K562 (cell line): ENCODE measurements at regions not wholly inside any gene's neighbourhood (a gene's known extent, or its start where the extent isn't known, plus 50 kb on each side); places are given as distances from the start of the nearest gene placed in this dataset.
A peak's percentile ranks its signal among the peaks of the same experiment; 100 is the strongest.

Experiments used
- JUND ChIP-seq, 2 experiments: IDR thresholded peaks; 2 replicates in 1 of 2; 3 replicates in 1 of 2; pipeline ENCODE4 v1.6.1; 2011; ENCODE audit warnings: borderline replicate concordance in 2 of 2, low read depth in 2 of 2, low read length in 2 of 2, improper control_type of control experiment in 1 of 2, missing biosample characterization in 1 of 2, missing genetic modification characterization in 1 of 2, missing genetic modification reagents in 1 of 2
- NONO ChIP-seq, 2 experiments: fragments of 200-400 bp in 1 of 2; fragments of 450-650 bp in 1 of 2; formaldehyde crosslinking in 1 of 2; IDR thresholded peaks; 2 replicates each; pipeline ENCODE4 v1.6.1; 2017; ENCODE audit warnings: low read depth in 2 of 2, mild to moderate bottlenecking in 2 of 2, moderate library complexity in 2 of 2, low read length in 1 of 2
- RFX5 ChIP-seq: IDR thresholded peaks from 2 replicates; pipeline ENCODE4 v1.6.1; 2011; ENCODE audit warnings: low read depth, mild to moderate bottlenecking, improper control_type of control experiment, low read length
- SRSF7 ChIP-seq: fragments of 200-400 bp; formaldehyde crosslinking; optimal IDR thresholded peaks from 2 replicates; pipeline ENCODE3; 2017; ENCODE audit warnings: mild to moderate bottlenecking, low read depth, low read length
- STAT5B ChIP-seq: fragments of 250-450 bp; sonication (Bioruptor Pico); IDR thresholded peaks from 2 replicates; pipeline ENCODE4 v1.8.0; 2021; ENCODE audit warnings: mild to moderate bottlenecking, inconsistent platforms
- ZNF316 ChIP-seq: fragments of 450-650 bp; IDR thresholded peaks from 2 replicates; pipeline ENCODE4 v1.6.1; 2016
- ZNF589 ChIP-seq: fragments of 200-800 bp; sonication (Bioruptor generic); IDR thresholded peaks from 2 replicates; pipeline ENCODE4 v1.6.1; 2016; ENCODE audit warnings: low read depth, missing genetic modification characterization, missing compliant biosample characterization
- ZZZ3 ChIP-seq: fragments of 450-650 bp; IDR thresholded peaks from 2 replicates; pipeline ENCODE4 v1.6.1; 2016; ENCODE audit warnings: antibody characterized with exemption, mild to moderate bottlenecking, moderate library complexity
- TF ChIP-seq, protein P1 (sequence below): sonication (generic); formaldehyde crosslinking; IDR thresholded peaks from 2 replicates; pipeline ENCODE4 v1.8.1; 2023; ENCODE audit warnings: mild to moderate bottlenecking, missing genetic modification reagents, moderate library complexity
- TF ChIP-seq, protein P2 (sequence below): fragments of 450-650 bp; IDR thresholded peaks from 2 replicates; pipeline ENCODE4 v1.6.1; 2017; ENCODE audit warnings: antibody characterized with exemption, mild to moderate bottlenecking
- TF ChIP-seq, protein P3 (sequence below): fragments of 250-450 bp; sonication (Bioruptor Pico); IDR thresholded peaks from 2 replicates; pipeline ENCODE4 v1.5.0; 2021; ENCODE audit warnings: mild to moderate bottlenecking, moderate library complexity
- TF ChIP-seq, protein P4 (sequence below): sonication (generic); formaldehyde crosslinking; IDR thresholded peaks from 2 replicates; pipeline ENCODE4 v1.4.0; 2020; ENCODE audit warnings: mild to moderate bottlenecking, missing genetic modification reagents
- TF ChIP-seq, protein P5 (sequence below): conservative IDR thresholded peaks from 2 replicates; pipeline ENCODE4 v1.6.1; 2011; ENCODE audit warnings: low read depth, mild to moderate bottlenecking, low read length; ENCODE audit not compliant: control insufficient read depth

DNA sequence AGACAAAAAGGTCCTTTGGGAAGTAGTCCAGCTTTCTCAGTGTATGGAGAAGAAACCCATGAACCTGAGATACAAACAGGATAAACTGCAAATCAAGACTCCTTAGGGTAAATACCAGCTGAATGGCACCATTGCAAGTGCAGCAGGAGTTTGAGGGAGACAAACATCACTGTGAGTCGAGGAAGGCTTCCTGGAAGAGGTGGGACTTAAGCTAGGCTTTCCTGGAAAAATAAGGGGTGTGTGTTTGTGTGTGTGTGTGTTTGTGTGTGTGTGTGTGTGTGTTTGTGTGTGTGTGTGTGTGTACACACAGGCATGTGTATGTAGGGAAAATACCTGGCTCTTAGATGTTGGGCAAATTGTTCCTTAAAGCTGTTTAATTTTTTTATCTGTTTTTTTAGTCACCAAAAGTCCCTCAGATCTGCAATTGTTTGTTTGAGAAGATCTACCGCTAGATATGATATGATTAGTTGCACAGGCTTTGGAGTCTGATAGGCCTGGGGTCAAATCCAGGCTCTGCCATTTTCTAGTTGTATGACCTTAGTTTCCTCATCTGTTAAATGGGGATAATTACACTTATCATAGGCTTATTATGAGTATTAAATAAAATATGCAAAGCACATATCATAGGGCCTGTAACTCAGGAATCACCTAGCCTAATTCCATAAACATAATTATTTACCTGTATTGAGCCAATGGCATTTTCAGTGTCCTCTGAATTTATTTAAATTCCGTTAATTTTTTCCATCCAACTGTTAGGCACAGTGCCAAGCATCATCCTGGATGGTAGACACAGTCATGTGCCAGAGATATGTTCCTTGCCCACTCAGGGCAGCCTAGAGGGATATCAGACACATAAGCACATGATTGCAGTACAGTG, 85.6 kb upstream of the EED start (continued):
- TF ChIP-seq JUND (IDR thresholded peaks at IDR 0.05; ENCODE audit: borderline replicate concordance, low read depth, low read length) (0 out of 2 replicates have a peak, but pooled peaks have one; percentile 31), JUND (tag; IDR thresholded peaks at IDR 0.05; ENCODE audit: borderline replicate concordance, low read depth, low read length) (peak; percentile 60; the same call in 1 of the 3 replicates), SRSF7 (no peak), ZZZ3 (no peak), RFX5 (no peak), ZNF589 (CRISPR knock-in tag) (no peak), STAT5B (CRISPR knock-in tag) (no peak), NONO (IDR thresholded peaks at IDR 0.05; ENCODE audit: low read depth in 2 of 2, low read length in 1 of 2) (no peak), ZNF316 (no peak)
- TF ChIP-seq, protein P1, sequence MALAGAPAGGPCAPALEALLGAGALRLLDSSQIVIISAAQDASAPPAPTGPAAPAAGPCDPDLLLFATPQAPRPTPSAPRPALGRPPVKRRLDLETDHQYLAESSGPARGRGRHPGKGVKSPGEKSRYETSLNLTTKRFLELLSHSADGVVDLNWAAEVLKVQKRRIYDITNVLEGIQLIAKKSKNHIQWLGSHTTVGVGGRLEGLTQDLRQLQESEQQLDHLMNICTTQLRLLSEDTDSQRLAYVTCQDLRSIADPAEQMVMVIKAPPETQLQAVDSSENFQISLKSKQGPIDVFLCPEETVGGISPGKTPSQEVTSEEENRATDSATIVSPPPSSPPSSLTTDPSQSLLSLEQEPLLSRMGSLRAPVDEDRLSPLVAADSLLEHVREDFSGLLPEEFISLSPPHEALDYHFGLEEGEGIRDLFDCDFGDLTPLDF (CRISPR knock-in tag): no peak
- TF ChIP-seq, protein P2, sequence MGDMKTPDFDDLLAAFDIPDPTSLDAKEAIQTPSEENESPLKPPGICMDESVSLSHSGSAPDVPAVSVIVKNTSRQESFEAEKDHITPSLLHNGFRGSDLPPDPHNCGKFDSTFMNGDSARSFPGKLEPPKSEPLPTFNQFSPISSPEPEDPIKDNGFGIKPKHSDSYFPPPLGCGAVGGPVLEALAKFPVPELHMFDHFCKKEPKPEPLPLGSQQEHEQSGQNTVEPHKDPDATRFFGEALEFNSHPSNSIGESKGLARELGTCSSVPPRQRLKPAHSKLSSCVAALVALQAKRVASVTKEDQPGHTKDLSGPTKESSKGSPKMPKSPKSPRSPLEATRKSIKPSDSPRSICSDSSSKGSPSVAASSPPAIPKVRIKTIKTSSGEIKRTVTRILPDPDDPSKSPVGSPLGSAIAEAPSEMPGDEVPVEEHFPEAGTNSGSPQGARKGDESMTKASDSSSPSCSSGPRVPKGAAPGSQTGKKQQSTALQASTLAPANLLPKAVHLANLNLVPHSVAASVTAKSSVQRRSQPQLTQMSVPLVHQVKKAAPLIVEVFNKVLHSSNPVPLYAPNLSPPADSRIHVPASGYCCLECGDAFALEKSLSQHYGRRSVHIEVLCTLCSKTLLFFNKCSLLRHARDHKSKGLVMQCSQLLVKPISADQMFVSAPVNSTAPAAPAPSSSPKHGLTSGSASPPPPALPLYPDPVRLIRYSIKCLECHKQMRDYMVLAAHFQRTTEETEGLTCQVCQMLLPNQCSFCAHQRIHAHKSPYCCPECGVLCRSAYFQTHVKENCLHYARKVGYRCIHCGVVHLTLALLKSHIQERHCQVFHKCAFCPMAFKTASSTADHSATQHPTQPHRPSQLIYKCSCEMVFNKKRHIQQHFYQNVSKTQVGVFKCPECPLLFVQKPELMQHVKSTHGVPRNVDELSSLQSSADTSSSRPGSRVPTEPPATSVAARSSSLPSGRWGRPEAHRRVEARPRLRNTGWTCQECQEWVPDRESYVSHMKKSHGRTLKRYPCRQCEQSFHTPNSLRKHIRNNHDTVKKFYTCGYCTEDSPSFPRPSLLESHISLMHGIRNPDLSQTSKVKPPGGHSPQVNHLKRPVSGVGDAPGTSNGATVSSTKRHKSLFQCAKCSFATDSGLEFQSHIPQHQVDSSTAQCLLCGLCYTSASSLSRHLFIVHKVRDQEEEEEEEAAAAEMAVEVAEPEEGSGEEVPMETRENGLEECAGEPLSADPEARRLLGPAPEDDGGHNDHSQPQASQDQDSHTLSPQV: peak; percentile 56; the same call in 1 of the 2 replicates
- TF ChIP-seq, protein P3, sequence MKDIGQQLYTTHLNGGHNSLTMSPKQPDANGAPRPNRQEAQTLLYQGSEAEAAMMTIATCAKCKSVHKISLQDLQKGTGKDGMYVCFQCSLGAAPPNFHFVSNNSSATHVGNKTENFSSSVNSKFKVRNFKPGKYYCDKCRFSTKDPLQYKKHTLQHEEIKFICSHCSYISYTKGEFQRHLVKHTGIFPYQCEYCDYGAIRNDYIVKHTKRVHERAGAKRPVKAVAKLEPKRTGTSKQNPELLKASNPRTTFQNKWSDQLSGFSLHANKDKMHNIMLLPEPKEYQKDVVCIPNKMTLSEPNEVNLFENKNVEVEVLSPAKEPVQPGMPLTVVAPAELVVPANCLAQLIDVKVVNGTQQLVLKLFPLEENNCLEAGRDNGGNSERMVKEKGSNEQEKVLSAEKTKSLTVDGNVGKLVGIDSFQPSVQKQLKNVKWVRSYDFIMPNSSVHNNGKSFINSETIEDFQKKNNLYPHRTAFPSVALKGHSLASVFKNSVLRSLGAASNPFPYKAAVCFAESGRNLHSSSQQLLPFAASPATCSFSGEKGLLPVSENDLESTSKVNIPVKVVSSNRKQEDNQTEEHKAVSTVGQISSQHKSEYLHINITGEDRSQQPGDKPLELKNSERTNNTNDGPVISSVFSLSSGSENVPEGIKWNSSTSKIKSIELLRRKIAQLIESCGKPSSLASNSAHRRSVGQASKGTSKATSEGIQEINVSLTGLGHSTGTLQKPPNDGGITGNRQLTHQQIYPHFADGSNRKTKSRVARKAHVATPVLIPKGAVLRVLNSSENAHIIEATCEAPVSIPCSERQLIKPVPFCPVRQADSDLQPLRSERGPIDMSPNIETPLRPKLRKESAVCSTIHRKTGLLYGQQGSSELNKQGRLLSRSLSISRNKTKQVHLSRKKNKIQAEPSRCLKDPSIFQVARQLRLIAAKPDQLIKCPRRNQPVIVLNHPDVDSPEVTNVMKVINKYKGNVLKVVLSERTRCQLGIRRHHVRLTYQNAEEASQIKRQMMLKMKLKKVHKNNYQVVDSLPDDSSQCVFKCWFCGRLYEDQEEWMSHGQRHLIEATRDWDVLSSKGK: no peak
- TF ChIP-seq, protein P4, sequence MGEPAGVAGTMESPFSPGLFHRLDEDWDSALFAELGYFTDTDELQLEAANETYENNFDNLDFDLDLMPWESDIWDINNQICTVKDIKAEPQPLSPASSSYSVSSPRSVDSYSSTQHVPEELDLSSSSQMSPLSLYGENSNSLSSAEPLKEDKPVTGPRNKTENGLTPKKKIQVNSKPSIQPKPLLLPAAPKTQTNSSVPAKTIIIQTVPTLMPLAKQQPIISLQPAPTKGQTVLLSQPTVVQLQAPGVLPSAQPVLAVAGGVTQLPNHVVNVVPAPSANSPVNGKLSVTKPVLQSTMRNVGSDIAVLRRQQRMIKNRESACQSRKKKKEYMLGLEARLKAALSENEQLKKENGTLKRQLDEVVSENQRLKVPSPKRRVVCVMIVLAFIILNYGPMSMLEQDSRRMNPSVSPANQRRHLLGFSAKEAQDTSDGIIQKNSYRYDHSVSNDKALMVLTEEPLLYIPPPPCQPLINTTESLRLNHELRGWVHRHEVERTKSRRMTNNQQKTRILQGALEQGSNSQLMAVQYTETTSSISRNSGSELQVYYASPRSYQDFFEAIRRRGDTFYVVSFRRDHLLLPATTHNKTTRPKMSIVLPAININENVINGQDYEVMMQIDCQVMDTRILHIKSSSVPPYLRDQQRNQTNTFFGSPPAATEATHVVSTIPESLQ (CRISPR knock-in tag): no peak
- TF ChIP-seq, protein P5, sequence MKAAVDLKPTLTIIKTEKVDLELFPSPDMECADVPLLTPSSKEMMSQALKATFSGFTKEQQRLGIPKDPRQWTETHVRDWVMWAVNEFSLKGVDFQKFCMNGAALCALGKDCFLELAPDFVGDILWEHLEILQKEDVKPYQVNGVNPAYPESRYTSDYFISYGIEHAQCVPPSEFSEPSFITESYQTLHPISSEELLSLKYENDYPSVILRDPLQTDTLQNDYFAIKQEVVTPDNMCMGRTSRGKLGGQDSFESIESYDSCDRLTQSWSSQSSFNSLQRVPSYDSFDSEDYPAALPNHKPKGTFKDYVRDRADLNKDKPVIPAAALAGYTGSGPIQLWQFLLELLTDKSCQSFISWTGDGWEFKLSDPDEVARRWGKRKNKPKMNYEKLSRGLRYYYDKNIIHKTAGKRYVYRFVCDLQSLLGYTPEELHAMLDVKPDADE: no peak
